Neural progenitor cell (in vitro differentiated cells): ENCODE measurements at regions not wholly inside any gene's neighbourhood (a gene's known extent, or its start where the extent isn't known, plus 50 kb on each side); places are given as distances from the start of the nearest gene placed in this dataset.

Experiments
- EZH2phosphoT487 ChIP-seq: fragments of 200-600 bp; sonication (generic); IDR thresholded peaks from 2 replicates; pipeline ENCODE4 v1.6.1; 2017; ENCODE audit warnings: antibody characterized with exemption
- TF ChIP-seq, protein P1 (sequence below): fragments of 200-600 bp; sonication (generic); IDR thresholded peaks from 2 replicates; pipeline ENCODE4 v1.5.1; 2017; ENCODE audit warnings: antibody characterized with exemption, mild to moderate bottlenecking

DNA sequence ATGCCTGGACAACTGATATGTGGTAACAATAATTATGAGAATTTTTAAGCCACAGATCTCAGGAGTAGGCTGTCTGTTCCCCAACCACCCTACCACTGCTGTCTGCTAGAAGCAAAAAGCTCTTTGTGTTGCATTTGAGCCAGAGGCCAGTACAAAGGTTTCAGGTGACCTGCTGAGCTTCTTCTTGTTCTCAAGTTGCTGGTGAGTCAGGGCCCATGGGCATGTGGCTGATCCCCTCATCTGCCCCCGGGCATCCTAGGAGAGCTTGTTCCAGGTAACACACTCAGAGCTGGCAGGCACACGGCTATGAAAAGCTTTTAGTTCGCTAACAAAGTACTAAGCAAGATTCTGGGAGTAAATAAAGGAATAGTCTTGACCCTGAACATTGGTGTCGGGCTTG lies 285.3 kb downstream of the CDC5L start:
- TF ChIP-seq, protein P1, sequence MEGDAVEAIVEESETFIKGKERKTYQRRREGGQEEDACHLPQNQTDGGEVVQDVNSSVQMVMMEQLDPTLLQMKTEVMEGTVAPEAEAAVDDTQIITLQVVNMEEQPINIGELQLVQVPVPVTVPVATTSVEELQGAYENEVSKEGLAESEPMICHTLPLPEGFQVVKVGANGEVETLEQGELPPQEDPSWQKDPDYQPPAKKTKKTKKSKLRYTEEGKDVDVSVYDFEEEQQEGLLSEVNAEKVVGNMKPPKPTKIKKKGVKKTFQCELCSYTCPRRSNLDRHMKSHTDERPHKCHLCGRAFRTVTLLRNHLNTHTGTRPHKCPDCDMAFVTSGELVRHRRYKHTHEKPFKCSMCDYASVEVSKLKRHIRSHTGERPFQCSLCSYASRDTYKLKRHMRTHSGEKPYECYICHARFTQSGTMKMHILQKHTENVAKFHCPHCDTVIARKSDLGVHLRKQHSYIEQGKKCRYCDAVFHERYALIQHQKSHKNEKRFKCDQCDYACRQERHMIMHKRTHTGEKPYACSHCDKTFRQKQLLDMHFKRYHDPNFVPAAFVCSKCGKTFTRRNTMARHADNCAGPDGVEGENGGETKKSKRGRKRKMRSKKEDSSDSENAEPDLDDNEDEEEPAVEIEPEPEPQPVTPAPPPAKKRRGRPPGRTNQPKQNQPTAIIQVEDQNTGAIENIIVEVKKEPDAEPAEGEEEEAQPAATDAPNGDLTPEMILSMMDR: no peak
- TF ChIP-seq EZH2phosphoT487: no peak
